ENCODE measurements at regions not wholly inside any gene's neighbourhood (a gene's known extent, or its start where the extent isn't known, plus 50 kb on each side); places are given as distances from the start of the nearest gene placed in this dataset.
"Not testable (repeated sequence)": the region's sequence is repeated elsewhere in the genome, so short reads cannot be mapped to it uniquely, and the experiment has no call there.

DNA sequence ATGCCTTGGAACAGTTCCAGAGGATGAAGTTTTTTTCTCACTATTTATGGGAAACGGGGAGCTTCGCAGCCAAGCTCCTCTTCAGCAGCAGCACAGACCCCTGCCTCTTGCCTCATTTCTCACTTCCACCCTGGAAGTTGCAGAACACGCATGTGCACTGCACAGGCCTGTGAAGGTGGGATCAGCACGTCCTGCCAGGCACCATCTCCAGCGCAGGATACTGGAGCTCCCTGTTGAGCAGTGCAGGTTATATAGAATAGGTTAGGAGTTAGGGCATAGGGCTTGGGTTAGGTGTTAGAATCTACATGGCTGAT is 110.1 kb upstream of the CENPE start:
- no peak for DNase-seq (ENCODE audit: low spot score)

DNA sequence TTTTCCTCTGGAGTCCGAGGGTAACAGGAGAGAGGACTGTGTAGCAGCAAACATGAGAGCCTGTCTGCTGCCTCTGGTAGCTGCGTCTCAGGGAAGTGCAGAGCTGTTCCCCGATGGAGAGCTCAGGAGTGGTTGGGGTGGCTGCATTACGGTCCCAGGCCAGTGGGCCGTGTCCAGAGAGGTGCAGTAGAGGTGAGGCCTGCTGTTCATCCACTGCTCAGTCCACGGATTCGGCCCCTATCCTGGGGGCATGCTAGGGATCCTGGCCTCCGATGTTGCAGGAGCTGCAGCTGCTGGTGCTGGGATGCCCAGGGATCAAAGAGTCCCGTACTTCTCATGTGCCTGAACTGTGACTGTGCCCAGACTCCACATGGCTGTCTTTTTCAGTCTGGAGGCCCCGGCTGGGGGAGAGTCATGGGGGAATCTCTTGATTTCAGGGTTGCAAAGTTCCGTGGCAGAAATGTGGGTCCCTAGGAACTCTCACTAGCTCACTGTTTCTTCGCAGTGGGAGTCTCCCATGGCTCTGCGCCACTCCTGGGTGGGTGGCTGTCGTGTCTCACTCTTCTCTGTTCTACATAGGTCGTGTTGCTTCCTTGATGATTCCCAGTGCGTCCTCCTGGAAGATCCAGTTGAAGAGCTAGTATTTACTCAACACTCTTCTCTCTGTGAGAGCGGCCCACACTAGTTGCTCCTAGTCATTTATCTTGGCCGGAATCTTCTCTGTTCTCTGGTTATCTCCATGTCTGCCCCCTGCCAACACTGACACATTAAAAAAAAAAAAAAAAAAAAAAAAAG is 109.5 kb upstream of the CENPE start:
- DNase-seq (ENCODE audit: low spot score), result peak; percentile 17

GRCh38 chr4:103306870-103307375 is 108.8 kb upstream of the CENPE start:
- peak; percentile 84 for DNase-seq (ENCODE audit: low spot score)

GRCh38 chr4:103305355-103305754 is 107.2 kb upstream of the CENPE start:
- no peak for DNase-seq (ENCODE audit: low spot score)

DNA sequence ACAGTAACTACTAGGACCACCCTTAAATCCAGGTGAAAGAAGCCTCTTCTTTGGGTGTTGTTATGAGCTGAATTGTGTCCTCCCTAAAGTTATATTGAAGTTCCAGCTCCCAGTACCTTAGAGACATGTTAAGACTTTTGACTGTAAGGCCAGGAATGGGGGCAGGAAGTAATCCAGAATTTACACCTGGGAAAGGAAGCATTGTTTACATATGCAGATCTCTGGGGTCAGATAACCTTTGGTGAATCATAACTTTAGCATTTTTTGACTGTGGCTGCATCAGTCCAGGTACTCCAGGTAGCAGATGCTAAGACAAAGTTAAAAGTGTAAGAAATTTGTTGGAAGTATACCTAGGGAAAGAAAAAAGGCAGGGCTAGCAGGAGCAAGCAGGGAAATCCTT is 104.9 kb upstream of the CENPE start:
- DNase-seq (ENCODE audit: low spot score), result no peak

GRCh38 chr4:103292959-103293358 is 94.8 kb upstream of the CENPE start:
- DNase-seq (ENCODE audit: low spot score), result no peak

DNA sequence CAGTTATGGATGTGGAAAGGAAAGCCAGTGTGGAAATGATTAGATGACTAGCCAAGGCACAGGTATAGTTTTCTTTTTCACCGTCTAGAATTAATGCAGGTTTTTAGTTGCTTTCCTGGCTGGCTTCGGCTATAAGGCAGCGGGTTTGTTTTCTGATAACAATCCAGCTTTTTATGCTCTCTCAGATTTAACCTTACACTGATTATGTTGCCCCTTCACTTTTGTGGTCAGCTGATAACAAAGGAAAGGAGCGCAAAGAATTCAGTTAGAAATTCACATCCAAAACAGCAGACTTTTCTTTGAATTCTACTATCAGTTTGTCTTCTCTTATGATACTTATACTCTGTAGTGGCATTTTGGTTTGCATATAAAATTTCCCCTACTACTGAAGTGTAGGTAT is 94.2 kb upstream of the CENPE start:
- DNase-seq (ENCODE audit: low spot score), result no peak

DNA sequence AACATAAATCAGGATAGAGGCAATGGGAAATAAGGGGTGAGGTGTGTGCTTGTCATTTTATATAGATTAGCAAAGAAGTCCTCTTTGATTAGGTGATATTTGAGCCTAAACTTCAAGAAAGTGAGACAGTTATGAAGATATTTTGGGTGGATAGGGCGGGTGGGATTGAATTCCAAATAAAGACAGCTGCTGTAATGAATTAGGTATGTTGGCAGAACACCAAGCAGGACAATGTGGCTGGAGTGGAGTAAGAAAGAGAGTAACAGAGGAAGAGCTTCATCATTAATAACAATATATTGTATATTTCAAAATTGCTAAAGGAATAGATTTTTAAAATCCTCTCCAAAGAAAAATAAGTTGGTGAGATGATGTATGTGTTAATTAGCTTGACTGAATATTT is 91.0 kb upstream of the CENPE start:
- DNase-seq (ENCODE audit: low spot score), result no peak

GRCh38 chr4:103272174-103272573 is 74.0 kb upstream of the CENPE start:
- DNase-seq (ENCODE audit: low spot score), result no peak

DNA sequence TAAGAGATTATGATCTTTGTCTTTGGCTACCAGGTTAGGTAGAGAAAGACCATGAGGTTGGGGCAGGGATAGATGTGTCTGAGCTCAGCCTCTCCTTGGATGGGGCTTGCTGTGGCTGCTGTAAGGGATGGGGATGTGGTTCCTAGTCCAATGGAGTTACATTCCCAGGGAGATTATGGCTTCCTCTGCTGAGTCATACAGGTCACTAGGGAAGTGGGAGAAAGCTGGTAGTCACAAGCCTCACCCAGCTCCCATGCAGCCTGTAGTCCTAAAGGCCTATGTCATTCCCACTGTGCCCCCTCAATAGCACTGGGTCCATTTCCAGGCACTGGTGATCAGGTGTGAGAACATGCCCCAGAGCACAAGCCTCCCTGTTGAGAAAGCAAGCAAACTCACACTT is 70.6 kb upstream of the CENPE start:
- DNase-seq (ENCODE audit: low spot score), result no peak

GRCh38 chr4:103264905-103265304 is 66.8 kb upstream of the CENPE start:
- no peak for DNase-seq (ENCODE audit: low spot score)

GRCh38 chr4:103256068-103256467 is 57.9 kb upstream of the CENPE start:
- not testable (repeated sequence) for DNase-seq (ENCODE audit: low spot score)

All from umbilical cord (tissue), 1 donor.